Fibroblast of pulmonary artery (primary cell): ENCODE measurements at regions not wholly inside any gene's neighbourhood (a gene's known extent, or its start where the extent isn't known, plus 50 kb on each side); places are given as distances from the start of the nearest gene placed in this dataset.

Experiments used
- DNase-seq: peaks from one replicate; pipeline ENCODE4 v3.0.0-alpha.2; 2010; ENCODE audit warnings: low read depth
- H3K4me3 ChIP-seq: replicated peaks from 2 replicates; pipeline ENCODE4 v1.5.1; 2011; ENCODE audit warnings: low read depth, mild to moderate bottlenecking, control low read depth, low read length, moderate library complexity
- TF ChIP-seq, protein P1 (sequence below): IDR thresholded peaks from 2 replicates; pipeline ENCODE4 v1.5.1; 2011; ENCODE audit warnings: mild to moderate bottlenecking, control low read depth, low read length, inconsistent platforms; ENCODE audit errors: missing control alignments

DNA sequence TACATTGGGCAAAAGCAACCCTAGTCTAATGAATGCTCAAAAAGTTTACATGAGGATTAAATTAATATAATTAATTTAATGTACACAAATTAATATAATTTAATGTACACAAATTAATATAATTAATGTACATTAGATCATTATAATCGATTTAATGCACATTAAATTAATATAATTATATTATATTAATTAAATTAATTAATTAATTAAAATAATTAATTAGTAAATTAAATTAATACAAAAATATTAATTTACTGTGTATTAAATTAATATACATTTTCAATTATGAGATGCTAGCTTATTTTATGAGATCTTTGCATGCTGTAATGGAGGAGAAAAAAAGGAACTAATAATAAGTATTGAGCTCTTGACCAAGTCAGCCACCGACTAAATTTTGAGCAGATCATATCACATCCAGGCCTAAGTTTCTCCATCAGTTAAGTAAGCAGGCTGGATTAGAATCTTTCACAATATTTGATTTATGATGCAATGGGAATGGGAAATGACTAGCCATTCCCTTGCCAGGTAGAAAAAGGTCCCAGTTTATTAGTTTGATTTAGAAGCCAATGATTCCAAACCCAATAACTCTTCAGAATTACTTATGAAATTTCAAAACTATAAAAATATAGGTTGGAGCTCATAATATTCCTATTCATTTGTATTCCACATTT, 533.4 kb upstream of the GRIA1 start:
- DNase-seq: no peak
- H3K4me3 ChIP-seq: no peak overlapping the region
- TF ChIP-seq, protein P1, sequence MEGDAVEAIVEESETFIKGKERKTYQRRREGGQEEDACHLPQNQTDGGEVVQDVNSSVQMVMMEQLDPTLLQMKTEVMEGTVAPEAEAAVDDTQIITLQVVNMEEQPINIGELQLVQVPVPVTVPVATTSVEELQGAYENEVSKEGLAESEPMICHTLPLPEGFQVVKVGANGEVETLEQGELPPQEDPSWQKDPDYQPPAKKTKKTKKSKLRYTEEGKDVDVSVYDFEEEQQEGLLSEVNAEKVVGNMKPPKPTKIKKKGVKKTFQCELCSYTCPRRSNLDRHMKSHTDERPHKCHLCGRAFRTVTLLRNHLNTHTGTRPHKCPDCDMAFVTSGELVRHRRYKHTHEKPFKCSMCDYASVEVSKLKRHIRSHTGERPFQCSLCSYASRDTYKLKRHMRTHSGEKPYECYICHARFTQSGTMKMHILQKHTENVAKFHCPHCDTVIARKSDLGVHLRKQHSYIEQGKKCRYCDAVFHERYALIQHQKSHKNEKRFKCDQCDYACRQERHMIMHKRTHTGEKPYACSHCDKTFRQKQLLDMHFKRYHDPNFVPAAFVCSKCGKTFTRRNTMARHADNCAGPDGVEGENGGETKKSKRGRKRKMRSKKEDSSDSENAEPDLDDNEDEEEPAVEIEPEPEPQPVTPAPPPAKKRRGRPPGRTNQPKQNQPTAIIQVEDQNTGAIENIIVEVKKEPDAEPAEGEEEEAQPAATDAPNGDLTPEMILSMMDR: no peak

DNA sequence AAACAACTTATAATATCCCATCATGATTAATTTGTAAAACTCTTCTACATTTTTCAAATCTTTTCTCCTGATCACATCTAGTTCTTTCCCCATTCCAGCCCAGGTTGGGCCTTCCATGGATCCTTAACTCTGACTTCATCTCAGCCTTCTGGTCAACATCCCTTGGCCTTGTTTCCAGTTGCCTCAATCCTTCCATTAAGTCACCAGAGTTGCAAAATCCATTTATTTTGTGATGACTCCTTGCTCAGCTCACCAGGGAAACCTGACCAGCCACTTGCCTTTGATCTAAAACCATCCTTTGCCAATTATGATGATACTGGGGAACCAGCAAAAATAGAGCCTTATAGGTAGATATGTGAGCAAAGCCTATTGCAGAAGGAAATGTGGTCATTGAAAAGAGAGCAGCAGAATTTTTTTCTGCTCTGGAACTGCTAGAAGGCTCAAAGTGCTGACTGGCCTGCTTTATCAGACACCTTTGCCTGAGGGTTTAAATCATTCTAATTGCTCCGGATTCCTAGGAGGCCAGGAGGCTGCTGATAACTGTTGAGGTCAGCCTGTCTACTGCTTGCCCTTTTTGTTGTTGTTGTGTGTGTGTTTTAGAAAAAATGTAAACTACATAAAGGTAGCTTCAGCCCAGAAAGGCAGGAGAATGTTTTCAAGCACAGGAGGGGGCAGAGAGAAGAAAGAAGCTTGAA, 512.2 kb upstream of the GRIA1 start:
- TF ChIP-seq, protein P1: no peak
- H3K4me3 ChIP-seq: no peak overlapping the region
- no peak for DNase-seq

DNA sequence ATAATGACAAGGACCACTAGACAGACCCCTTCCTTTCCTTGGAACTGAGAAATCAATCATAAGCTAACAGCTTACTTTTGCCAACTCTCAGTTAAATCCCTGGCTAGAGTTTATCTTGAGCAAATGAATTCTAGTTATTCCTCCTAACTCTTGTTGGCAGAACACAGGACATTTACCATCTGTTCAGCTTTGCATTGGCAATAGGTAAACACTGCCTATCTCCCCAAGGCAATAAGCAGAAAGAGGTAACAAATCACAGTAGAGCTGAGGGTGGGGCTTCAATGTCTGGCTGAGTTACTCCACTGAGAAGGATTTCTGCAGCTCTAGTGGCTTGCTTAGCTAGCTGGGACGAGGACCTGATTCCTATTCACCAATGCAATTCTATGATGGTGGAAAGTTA, 503.3 kb upstream of the GRIA1 start:
- no peak for DNase-seq
- no peak overlapping the region for H3K4me3 ChIP-seq
- TF ChIP-seq, protein P1: no peak

DNA sequence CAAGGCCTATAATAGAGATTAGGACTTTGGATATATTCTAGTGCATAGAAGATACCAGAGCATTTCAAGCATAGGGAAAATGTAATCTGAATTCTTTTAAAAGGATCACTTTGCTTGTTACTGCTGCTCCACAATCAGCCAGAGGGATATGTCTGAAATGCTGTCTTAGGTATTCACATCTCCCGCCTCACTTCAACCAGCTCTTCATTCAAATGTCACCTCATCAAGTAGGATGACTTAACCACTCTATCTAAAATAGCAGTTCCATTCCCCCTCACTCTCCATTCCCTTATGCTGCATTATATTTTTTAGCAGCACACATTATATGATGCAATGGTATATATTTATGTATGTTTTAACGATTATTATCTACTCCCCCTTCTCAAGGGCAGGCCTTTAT, 500.3 kb upstream of the GRIA1 start:
- no peak for DNase-seq

DNA sequence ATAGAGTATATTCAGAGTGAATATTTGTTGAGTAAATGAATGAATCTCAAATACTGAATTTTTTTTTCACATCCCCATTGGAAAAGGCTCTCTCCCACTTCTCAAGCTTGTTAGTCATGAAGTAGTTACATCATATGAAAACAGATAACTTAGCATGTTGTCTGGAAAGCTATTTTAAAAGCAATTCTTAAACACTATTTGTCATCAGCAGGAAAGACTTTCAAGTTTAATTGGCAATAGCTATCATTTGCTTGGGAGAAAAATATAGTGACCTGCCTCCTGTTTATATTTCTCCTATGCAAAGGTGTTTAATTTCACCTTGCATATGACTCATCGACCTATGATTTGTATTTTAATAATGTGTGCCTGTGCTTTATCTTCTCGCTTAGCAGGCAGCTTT, 499.8 kb upstream of the GRIA1 start:
- no peak overlapping the region for H3K4me3 ChIP-seq
- no peak for DNase-seq
- TF ChIP-seq, protein P1: no peak

More for the DNA sequence above, 500.3 kb upstream of the GRIA1 start:
- H3K4me3 ChIP-seq: no peak overlapping the region
- TF ChIP-seq, protein P1: no peak

DNA sequence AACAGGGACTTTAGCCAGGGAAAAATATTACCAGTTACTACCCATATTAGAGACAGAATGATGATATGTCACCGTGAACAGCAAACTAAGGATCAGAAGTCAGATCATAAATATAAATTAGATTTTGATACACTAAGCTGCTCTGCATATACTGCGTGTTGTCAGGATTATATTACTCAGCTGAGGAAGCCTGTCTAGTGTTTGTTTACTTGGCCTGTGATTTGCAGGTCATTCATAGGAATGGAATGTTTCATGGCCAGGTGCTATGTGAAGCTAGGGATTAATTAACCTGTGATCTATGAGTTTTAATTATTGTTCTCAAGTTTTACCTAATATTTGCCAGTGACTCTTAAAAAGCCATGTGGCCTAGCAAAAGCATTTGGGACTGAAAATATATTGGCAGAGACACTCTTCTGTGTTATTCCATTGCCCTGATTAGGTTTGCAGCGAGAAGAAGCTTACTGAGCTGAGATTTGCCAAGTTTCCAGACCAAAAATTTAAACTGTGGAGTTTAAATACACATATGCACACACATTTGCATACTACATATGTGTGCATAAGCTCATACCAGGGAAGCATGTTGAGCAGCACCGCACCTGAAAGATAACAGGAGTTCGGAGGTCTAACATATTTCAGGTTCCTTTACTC, 496.3 kb upstream of the GRIA1 start:
- DNase-seq: no peak
- H3K4me3 ChIP-seq: no peak overlapping the region
- TF ChIP-seq, protein P1: no peak
